Brain microvascular endothelial cell (primary cell): ENCODE measurements at regions not wholly inside any gene's neighbourhood (a gene's known extent, or its start where the extent isn't known, plus 50 kb on each side); places are given as distances from the start of the nearest gene placed in this dataset.

Experiments
- DNase-seq: peaks from one replicate; pipeline ENCODE4 v3.0.0-alpha.2; 2020
- H3K27ac ChIP-seq: fragments of 250-450 bp; sonication (Bioruptor Pico); 2 replicates; pipeline ENCODE4 v1.5.1; 2020; ENCODE audit warnings: mild to moderate bottlenecking, moderate library complexity
- H3K27me3 ChIP-seq: fragments of 250-450 bp; sonication (Bioruptor Pico); replicated peaks from 2 replicates; pipeline ENCODE4 v1.5.1; 2020; ENCODE audit warnings: mild to moderate bottlenecking
- H3K36me3 ChIP-seq: fragments of 250-450 bp; sonication (Bioruptor Pico); replicated peaks from 2 replicates; pipeline ENCODE4 v1.5.1; 2020; ENCODE audit warnings: mild to moderate bottlenecking
- H3K4me3 ChIP-seq: 2 replicates; pipeline ENCODE4 v1.5.1; 2011; ENCODE audit warnings: low read depth, mild to moderate bottlenecking, control low read depth, low read length, moderate library complexity
- CTCF ChIP-seq: IDR thresholded peaks from 2 replicates; pipeline ENCODE4 v1.5.1; 2011; ENCODE audit warnings: low read depth, mild to moderate bottlenecking, moderate library complexity, low read length, control low read depth, inconsistent platforms; ENCODE audit errors: missing control alignments
- in situ Hi-C: cut with HindIII; loops from 2 replicates; pipeline ENCODE4 v1.10.0; 2017; ENCODE audit warnings: low sequenced_read_pairs, low pct_ligation_motif_present

DNA sequence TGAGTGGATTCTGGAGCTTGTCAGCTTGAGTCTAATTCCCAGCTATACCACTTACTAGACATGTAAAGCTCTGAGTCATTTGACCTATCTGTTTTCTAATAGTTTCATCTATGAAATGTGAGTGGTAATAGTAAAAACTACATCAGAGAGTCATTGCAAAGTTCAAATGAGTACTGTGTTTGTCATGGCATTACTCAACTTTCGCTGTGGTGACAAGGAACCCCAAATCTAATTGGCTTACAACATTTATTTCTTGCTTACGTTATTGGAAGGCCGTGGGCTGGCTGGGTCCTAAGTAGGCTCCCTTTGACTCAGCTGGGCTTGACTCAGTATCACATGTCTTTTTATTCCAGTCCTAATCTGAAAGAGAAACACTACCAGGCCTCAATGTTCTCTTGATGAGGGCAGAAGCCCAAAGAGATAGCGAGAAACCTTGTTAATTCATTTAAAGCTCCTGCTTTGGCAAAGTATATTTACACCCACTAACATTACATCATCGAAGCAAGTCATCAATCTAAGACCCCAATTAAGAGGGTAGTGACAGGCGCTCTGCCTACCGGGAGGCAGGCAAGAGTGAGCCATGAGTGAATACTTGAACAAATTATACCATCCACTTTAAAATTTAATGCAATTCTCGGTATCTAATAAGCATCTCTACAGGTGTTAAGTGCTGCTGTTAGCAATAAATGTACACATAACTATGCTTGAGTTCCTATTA, 431.8 kb upstream of the SPHKAP start:
- peak; percentile 97 for DNase-seq
- H3K27ac ChIP-seq, result peak overlapping the region; percentile 90

GRCh38 chr2:228611171-228611570, 429.7 kb upstream of the SPHKAP start:
- DNase-seq, result no peak
- H3K27me3 ChIP-seq, result no peaks in the 10 kb centered on the region
- in situ Hi-C loops, result no loop called here
- no peak overlapping the region for H3K4me3 ChIP-seq
- H3K27ac ChIP-seq, result no peak overlapping the region
- H3K36me3 ChIP-seq, result no peaks in the 10 kb centered on the region
- no peak for TF ChIP-seq CTCF

More for the DNA sequence above, 431.8 kb upstream of the SPHKAP start:
- in situ Hi-C loops, result no loop called here
- Histone ChIP-seq H3K4me3 (no peak overlapping the region), H3K27me3 (no peaks in the 10 kb centered on the region), H3K36me3 (no peaks in the 10 kb centered on the region)
- TF ChIP-seq CTCF, result no peak

DNA sequence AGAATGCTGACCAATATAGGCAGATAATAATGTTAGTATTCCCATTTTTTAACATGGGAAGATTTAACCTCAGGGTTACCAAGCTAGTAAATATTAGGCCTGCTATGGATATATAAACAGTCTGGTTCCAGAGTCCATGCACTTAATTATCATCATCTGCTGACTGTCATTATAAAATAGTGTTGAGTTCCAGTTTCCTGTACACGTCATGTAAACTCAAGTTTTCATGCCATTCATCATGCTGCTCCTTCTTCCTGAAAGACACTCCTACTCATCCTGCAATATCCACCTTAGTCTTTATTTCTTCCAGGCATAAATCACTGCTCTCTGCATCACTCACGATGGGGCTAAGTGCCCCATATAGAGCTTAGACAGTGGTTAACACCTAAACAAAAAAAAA, 420.8 kb upstream of the SPHKAP start:
- no peak for TF ChIP-seq CTCF
- in situ Hi-C loops, result no loop called here
- Histone ChIP-seq H3K4me3 (no peak overlapping the region), H3K27me3 (no peaks in the 10 kb centered on the region), H3K27ac (no peak overlapping the region), H3K36me3 (no peaks in the 10 kb centered on the region)
- DNase-seq, result no peak

DNA sequence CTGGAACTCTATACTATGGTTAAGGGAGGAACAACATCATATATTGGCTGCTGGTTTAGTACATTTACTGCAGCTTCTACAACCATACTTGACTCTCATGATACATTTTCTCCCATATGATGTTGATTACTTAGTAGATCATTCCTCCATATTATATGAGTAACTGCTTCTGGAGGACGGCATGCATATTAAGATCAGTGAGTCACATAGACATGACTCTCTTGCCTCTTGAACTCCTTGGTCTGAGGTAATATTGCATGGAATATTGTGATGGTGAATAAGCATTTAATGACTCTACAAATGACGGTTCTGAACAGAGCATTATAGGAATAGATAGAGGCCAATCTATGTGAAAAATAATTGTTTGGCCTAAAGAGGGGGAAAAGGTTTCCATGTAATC, 418.8 kb upstream of the SPHKAP start:
- no peak for TF ChIP-seq CTCF
- no peaks in the 10 kb centered on the region for H3K27me3 ChIP-seq
- H3K36me3 ChIP-seq, result no peaks in the 10 kb centered on the region
- in situ Hi-C loops, result no loop called here
- DNase-seq, result peak; percentile 63
- H3K4me3 ChIP-seq, result no peak overlapping the region
- peak overlapping the region; percentile 67 for H3K27ac ChIP-seq

DNA sequence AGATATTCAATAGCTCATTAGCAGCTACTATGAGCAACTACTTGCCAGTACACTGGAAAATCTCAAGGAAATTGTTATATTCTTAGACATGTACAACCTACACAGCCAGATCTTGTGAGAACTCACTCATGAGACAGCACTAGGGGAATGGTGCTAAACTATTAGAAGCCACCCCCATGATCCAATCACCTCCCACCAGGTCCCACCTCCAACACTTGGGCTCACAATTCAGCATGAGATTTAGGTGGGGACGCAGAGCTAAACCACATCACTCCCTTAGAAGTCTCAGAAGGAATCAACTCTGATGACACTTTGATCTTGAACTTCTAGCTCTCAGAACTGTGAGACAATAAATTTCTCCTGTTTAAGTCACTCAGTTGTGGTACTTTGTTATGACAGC, 418.3 kb upstream of the SPHKAP start:
- Histone ChIP-seq H3K36me3 (no peaks in the 10 kb centered on the region), H3K27me3 (no peaks in the 10 kb centered on the region), H3K4me3 (no peak overlapping the region), H3K27ac (peak overlapping the region; percentile 67)
- DNase-seq, result no peak
- TF ChIP-seq CTCF, result no peak
- in situ Hi-C loops, result no loop called here

- H3K4me3 ChIP-seq, result no peak overlapping the region
- H3K27me3 ChIP-seq, result no peaks in the 10 kb centered on the region
- in situ Hi-C loops, result no loop called here
- H3K36me3 ChIP-seq, result no peaks in the 10 kb centered on the region
- TF ChIP-seq CTCF, result no peak
- H3K27ac ChIP-seq, result no peak overlapping the region
- no peak for DNase-seq
Observed at GRCh38 chr2:228599297-228599696, 417.8 kb upstream of the SPHKAP start.
